ENCODE measurements at regions not wholly inside any gene's neighbourhood (a gene's known extent, or its start where the extent isn't known, plus 50 kb on each side); places are given as distances from the start of the nearest gene placed in this dataset.

- TF ChIP-seq CTCF (IDR thresholded peaks at IDR 0.05): peak; percentile 81 to 85 (median 82)
- TF ChIP-seq POLR2A (IDR thresholded peaks at IDR 0.05): no peak
- TF ChIP-seq POLR2AphosphoS5 (IDR thresholded peaks at IDR 0.05): peak in 1 of 3 donors; percentile 30
Observed at GRCh38 chr4:57163530-57164459, 53.6 kb upstream of the IGFBP7 start.
